ENCODE measurements at regions not wholly inside any gene's neighbourhood (a gene's known extent, or its start where the extent isn't known, plus 50 kb on each side); places are given as distances from the start of the nearest gene placed in this dataset.

GRCh38 chr14:101616202-101616601, 54.9 kb downstream of the DIO3 start:
- Histone ChIP-seq H3K9me3 (no peaks in the 10 kb centered on the region), H3K4me1 (no peaks in the 10 kb centered on the region), H3K4me3 (ENCODE audit: low read depth, low read length) (no peak overlapping the region), H3K36me3 (ENCODE audit: control insufficient read depth, insufficient read depth, low read length) (no peaks in the 10 kb centered on the region), H3K27me3 (replicated peaks; ENCODE audit: control insufficient read depth, insufficient read depth, low read length) (no peaks in the 10 kb centered on the region)
- DNase-seq = no peak
- H3K9me3 Mint-ChIP-seq (ENCODE audit: unreplicated experiment) = peaks cover 13% of the 10 kb centered on the region
- no peaks in the 10 kb centered on the region for H3K36me3 Mint-ChIP-seq (ENCODE audit: insufficient read depth, unreplicated experiment)
- H3K4me1 Mint-ChIP-seq (ENCODE audit: low read depth, unreplicated experiment) = no peaks in the 10 kb centered on the region
- TF ChIP-seq CTCF (IDR thresholded peaks at IDR 0.05; ENCODE audit: insufficient read depth in 1 of 2, low read depth in 1 of 2, low read length in 1 of 2, severe bottlenecking in 1 of 2, unreplicated experiment in 1 of 2) = no peak
- H3K4me3 Mint-ChIP-seq (ENCODE audit: unreplicated experiment) = no peak overlapping the region
- BruUV-seq (replicated peaks) = no TSS peak
- intact Hi-C loops (cut with micrococcal nuclease; ENCODE audit: unreplicated experiment) = no loop called here
- peaks cover 21% of the 10 kb centered on the region for H3K27me3 Mint-ChIP-seq (ENCODE audit: insufficient read depth, unreplicated experiment)
- CTCF ChIA-PET = no interaction called here
- no peak overlapping the region for H3K27ac Mint-ChIP-seq (ENCODE audit: unreplicated experiment)
- POLR2A ChIA-PET = no interaction called here

GRCh38 chr14:101619484-101619883, 58.2 kb downstream of the DIO3 start:
- Mint-ChIP-seq H3K4me1 (ENCODE audit: low read depth, unreplicated experiment) (no peaks in the 10 kb centered on the region), H3K36me3 (ENCODE audit: insufficient read depth, unreplicated experiment) (no peaks in the 10 kb centered on the region), H3K27ac (ENCODE audit: unreplicated experiment) (no peak overlapping the region), H3K9me3 (ENCODE audit: unreplicated experiment) (peaks cover 13% of the 10 kb centered on the region), H3K27me3 (ENCODE audit: insufficient read depth, unreplicated experiment) (peaks cover 8% of the 10 kb centered on the region), H3K4me3 (ENCODE audit: unreplicated experiment) (no peak overlapping the region)
- H3K36me3 ChIP-seq (ENCODE audit: control insufficient read depth, insufficient read depth, low read length) = no peaks in the 10 kb centered on the region
- ChIA-PET POLR2A (no interaction called here), CTCF (no interaction called here)
- BruUV-seq (replicated peaks) = no TSS peak
- H3K4me3 ChIP-seq (ENCODE audit: low read depth, low read length) = no peak overlapping the region
- no peak for TF ChIP-seq CTCF (IDR thresholded peaks at IDR 0.05; ENCODE audit: insufficient read depth in 1 of 2, low read depth in 1 of 2, low read length in 1 of 2, severe bottlenecking in 1 of 2, unreplicated experiment in 1 of 2)
- H3K27me3 ChIP-seq (replicated peaks; ENCODE audit: control insufficient read depth, insufficient read depth, low read length) = no peaks in the 10 kb centered on the region
- DNase-seq = no peak
- intact Hi-C loops (cut with micrococcal nuclease; ENCODE audit: unreplicated experiment) = no loop called here
- H3K4me1 ChIP-seq = no peaks in the 10 kb centered on the region
- H3K9me3 ChIP-seq = no peaks in the 10 kb centered on the region

- BruUV-seq (replicated peaks) = no TSS peak
- Mint-ChIP-seq H3K36me3 (ENCODE audit: insufficient read depth, unreplicated experiment) (no peaks in the 10 kb centered on the region), H3K4me1 (ENCODE audit: low read depth, unreplicated experiment) (no peaks in the 10 kb centered on the region), H3K27me3 (ENCODE audit: insufficient read depth, unreplicated experiment) (peaks cover 7% of the 10 kb centered on the region), H3K4me3 (ENCODE audit: unreplicated experiment) (no peak overlapping the region), H3K9me3 (ENCODE audit: unreplicated experiment) (peaks cover 11% of the 10 kb centered on the region), H3K27ac (ENCODE audit: unreplicated experiment) (no peak overlapping the region)
- Histone ChIP-seq H3K36me3 (ENCODE audit: control insufficient read depth, insufficient read depth, low read length) (no peaks in the 10 kb centered on the region), H3K9me3 (no peaks in the 10 kb centered on the region), H3K4me1 (no peaks in the 10 kb centered on the region), H3K27me3 (replicated peaks; ENCODE audit: control insufficient read depth, insufficient read depth, low read length) (no peaks in the 10 kb centered on the region), H3K4me3 (ENCODE audit: low read depth, low read length) (no peak overlapping the region)
- peak in 1 of 2 experiments; percentile 25 for DNase-seq
- no peak for TF ChIP-seq CTCF (IDR thresholded peaks at IDR 0.05; ENCODE audit: insufficient read depth in 1 of 2, low read depth in 1 of 2, low read length in 1 of 2, severe bottlenecking in 1 of 2, unreplicated experiment in 1 of 2)
- intact Hi-C loops (cut with micrococcal nuclease; ENCODE audit: unreplicated experiment) = loop anchor here (10.0 kb wide), 3 partner anchors 385 to 1235 kb away; no protein-coding TSS in a partner anchor
- CTCF ChIA-PET = no interaction called here
- POLR2A ChIA-PET = interaction anchor here (0.6 kb wide), 1 partner anchor 17 kb away, joined by 3 read pairs; no protein-coding TSS in a partner anchor
Measured at GRCh38 chr14:101620031-101620788, 58.9 kb downstream of the DIO3 start.

All from Caco-2 (cell line).